ENCODE measurements at regions not wholly inside any gene's neighbourhood (a gene's known extent, or its start where the extent isn't known, plus 50 kb on each side); places are given as distances from the start of the nearest gene placed in this dataset.

- TF ChIP-seq CTCF (IDR thresholded peaks at IDR 0.05): no peak
- TF ChIP-seq EZH2 (IDR thresholded peaks at IDR 0.05; ENCODE audit: borderline replicate concordance, insufficient read depth, low read depth, low read length, poor library complexity, severe bottlenecking): no peak
Measured at GRCh38 chr6:101018157-101018556, 137.0 kb upstream of the ASCC3 start.

Measured in B cell (primary cell).